DND-41 (cell line): ENCODE measurements at regions not wholly inside any gene's neighbourhood (a gene's known extent, or its start where the extent isn't known, plus 50 kb on each side); places are given as distances from the start of the nearest gene placed in this dataset.

Experiments
- ATAC-seq: fragments of 200-7000 bp; cut with Tn5 transposase; 3 replicates; pipeline ENCODE4 v1.9.1; 2021; ENCODE audit warnings: low read depth; ENCODE audit not compliant: insufficient read depth
- DNase-seq: peaks from one replicate; pipeline ENCODE4 v3.0.0-alpha.2; 2020
- H2AFZ ChIP-seq: 2 replicates; pipeline ENCODE4 v1.6.0; 2012; ENCODE audit warnings: low read depth, low read length
- H3K27ac ChIP-seq: 2 replicates; pipeline ENCODE4 v1.5.1; 2012; ENCODE audit warnings: low read length, inconsistent platforms
- H3K27me3 ChIP-seq: fragments of 200-600 bp; sonication (generic); 2 replicates; pipeline ENCODE4 v1.6.0; 2012; ENCODE audit warnings: low read length, mild to moderate bottlenecking, inconsistent platforms; ENCODE audit not compliant: insufficient read depth, poor library complexity
- H3K36me3 ChIP-seq: 2 replicates; pipeline ENCODE4 v1.5.1; 2012; ENCODE audit warnings: low read length, inconsistent platforms; ENCODE audit not compliant: insufficient read depth
- H3K4me1 ChIP-seq: 2 replicates; pipeline ENCODE4 v1.5.1; 2012; ENCODE audit warnings: mild to moderate bottlenecking, low read length; ENCODE audit not compliant: insufficient read depth
- H3K4me2 ChIP-seq: 2 replicates; pipeline ENCODE4 v1.6.0; 2012; ENCODE audit warnings: mild to moderate bottlenecking, moderate library complexity, low read length, inconsistent platforms; ENCODE audit not compliant: insufficient read depth
- H3K4me3 ChIP-seq, 2 experiments: fragments of 200-600 bp in 1 of 2; shearing (Covaris generic) in 1 of 2; 2 replicates each; pipeline ENCODE4 v1.5.1; 2012 to 2016; ENCODE audit warnings: inconsistent platforms in 2 of 2, low read length in 2 of 2, mild to moderate bottlenecking in 2 of 2, low read depth in 1 of 2, moderate library complexity in 1 of 2
- H3K79me2 ChIP-seq: 2 replicates; pipeline ENCODE4 v1.6.0; 2012; ENCODE audit warnings: low read length, inconsistent platforms; ENCODE audit not compliant: insufficient read depth
- H3K9ac ChIP-seq: 2 replicates; pipeline ENCODE4 v1.6.0; 2012; ENCODE audit warnings: low read depth, mild to moderate bottlenecking, inconsistent platforms, low read length, moderate library complexity
- H3K9me3 ChIP-seq: 2 replicates; pipeline ENCODE4 v1.5.1; 2012; ENCODE audit warnings: low read length, moderate library complexity, mild to moderate bottlenecking, inconsistent platforms; ENCODE audit not compliant: insufficient read depth, severe bottlenecking
- H4K20me1 ChIP-seq: 2 replicates; pipeline ENCODE4 v1.6.0; 2012; ENCODE audit warnings: low read length; ENCODE audit not compliant: insufficient read depth
- EZH2 ChIP-seq: IDR thresholded peaks from 3 replicates; pipeline ENCODE4 v1.6.1; 2012; ENCODE audit warnings: borderline replicate concordance, low read depth, mild to moderate bottlenecking, moderate library complexity, low read length, inconsistent platforms; ENCODE audit not compliant: severe bottlenecking
- TF ChIP-seq, protein P1 (sequence below): IDR thresholded peaks from 2 replicates; pipeline ENCODE4 v1.5.1; 2012; ENCODE audit warnings: borderline replicate concordance, low read length, moderate library complexity, mild to moderate bottlenecking; ENCODE audit not compliant: poor library complexity, severe bottlenecking; ENCODE audit errors: extremely low read depth

DNA sequence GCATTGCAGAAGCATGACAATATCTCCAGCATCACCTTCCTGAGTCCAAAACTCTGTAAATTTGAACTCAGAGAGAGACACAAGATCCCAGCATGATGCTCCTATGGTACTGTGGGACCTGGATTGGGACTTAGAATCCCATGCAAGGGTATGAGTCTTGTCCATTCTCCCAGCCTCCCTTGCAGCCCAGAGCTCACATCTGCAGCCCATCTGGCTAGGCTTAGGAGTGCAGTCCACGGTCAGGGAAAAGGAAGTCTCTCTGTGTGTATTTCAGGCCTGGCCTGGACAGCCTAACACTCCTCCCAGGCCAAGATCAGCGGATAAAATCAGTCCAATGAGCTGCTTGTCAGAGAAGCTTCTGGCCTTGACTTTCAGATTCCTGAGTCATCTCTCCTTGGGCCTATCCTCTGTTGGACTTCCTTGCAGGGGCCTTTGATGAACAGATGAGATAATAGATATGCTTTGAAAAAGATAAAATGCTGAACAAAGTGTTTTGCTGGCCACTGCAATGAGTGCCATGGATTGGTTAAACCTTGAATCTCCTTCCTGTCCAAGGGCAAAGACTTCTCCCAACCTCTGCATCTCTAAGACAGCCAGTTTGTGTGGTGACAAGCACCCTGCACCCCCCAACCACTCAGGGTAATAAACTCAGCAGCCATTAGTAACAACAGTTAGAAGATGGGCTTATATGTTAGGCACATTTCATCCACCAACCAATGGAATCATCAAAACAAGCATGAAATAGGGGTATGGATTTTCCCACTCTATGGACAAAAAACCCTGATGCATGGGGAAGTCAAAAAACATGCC is 412.8 kb upstream of the TBX3 start:
- H2AFZ ChIP-seq = no peak overlapping the region
- H3K27ac ChIP-seq = no peak overlapping the region
- no peak overlapping the region for H3K4me2 ChIP-seq
- no peak overlapping the region for H3K4me3 ChIP-seq
- H4K20me1 ChIP-seq = no peaks in the 10 kb centered on the region
- DNase-seq (no peak), ATAC-seq (no peak)
- H3K36me3 ChIP-seq = no peaks in the 10 kb centered on the region
- H3K79me2 ChIP-seq = no peaks in the 10 kb centered on the region
- H3K9ac ChIP-seq = no peak overlapping the region
- no peaks in the 10 kb centered on the region for H3K9me3 ChIP-seq
- TF ChIP-seq EZH2 = no peak
- TF ChIP-seq, protein P1, sequence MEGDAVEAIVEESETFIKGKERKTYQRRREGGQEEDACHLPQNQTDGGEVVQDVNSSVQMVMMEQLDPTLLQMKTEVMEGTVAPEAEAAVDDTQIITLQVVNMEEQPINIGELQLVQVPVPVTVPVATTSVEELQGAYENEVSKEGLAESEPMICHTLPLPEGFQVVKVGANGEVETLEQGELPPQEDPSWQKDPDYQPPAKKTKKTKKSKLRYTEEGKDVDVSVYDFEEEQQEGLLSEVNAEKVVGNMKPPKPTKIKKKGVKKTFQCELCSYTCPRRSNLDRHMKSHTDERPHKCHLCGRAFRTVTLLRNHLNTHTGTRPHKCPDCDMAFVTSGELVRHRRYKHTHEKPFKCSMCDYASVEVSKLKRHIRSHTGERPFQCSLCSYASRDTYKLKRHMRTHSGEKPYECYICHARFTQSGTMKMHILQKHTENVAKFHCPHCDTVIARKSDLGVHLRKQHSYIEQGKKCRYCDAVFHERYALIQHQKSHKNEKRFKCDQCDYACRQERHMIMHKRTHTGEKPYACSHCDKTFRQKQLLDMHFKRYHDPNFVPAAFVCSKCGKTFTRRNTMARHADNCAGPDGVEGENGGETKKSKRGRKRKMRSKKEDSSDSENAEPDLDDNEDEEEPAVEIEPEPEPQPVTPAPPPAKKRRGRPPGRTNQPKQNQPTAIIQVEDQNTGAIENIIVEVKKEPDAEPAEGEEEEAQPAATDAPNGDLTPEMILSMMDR = no peak
- H3K27me3 ChIP-seq = no peaks in the 10 kb centered on the region
- no peaks in the 10 kb centered on the region for H3K4me1 ChIP-seq

DNA sequence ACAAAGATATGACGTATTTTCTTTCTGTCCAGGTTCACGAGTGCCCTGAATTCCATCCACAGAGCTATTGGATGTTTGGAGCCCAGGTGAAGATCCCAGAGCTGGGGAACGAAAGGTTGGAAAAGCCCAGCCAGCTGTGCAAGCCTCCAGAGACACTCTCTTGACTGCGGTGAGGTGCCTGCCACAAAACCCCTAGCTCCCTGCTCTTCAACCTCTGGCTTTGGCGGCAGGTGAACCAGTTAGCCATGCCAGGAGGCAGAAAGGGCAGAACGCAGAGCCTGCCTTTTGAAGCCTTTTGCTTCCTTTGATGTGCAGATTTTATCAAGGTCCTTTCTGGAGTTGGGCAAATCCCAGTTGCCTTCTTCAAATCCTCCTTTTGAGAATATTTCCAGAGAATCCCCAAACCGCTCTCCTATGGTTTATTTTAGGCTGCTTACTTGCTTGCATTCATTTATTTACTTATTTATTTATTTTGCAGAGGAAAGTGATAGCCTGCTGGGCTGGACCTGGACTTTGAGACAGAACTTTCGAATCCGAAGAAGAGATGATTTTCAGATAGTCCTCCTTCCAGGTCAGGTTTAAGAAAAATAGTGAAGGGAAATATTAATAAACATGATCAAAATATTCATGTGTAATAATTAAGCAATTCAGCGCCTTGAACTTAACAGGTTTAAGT is 411.2 kb upstream of the TBX3 start:
- H3K27ac ChIP-seq = no peak overlapping the region
- no peaks in the 10 kb centered on the region for H3K9me3 ChIP-seq
- no peak overlapping the region for H3K4me3 ChIP-seq
- H3K27me3 ChIP-seq = no peaks in the 10 kb centered on the region
- ATAC-seq (no peak), DNase-seq (no peak)
- H4K20me1 ChIP-seq = no peaks in the 10 kb centered on the region
- H3K36me3 ChIP-seq = no peaks in the 10 kb centered on the region
- H3K4me1 ChIP-seq = no peaks in the 10 kb centered on the region
- no peak overlapping the region for H3K4me2 ChIP-seq
- H2AFZ ChIP-seq = no peak overlapping the region
- H3K79me2 ChIP-seq = no peaks in the 10 kb centered on the region
- H3K9ac ChIP-seq = no peak overlapping the region
- no peak for TF ChIP-seq EZH2

DNA sequence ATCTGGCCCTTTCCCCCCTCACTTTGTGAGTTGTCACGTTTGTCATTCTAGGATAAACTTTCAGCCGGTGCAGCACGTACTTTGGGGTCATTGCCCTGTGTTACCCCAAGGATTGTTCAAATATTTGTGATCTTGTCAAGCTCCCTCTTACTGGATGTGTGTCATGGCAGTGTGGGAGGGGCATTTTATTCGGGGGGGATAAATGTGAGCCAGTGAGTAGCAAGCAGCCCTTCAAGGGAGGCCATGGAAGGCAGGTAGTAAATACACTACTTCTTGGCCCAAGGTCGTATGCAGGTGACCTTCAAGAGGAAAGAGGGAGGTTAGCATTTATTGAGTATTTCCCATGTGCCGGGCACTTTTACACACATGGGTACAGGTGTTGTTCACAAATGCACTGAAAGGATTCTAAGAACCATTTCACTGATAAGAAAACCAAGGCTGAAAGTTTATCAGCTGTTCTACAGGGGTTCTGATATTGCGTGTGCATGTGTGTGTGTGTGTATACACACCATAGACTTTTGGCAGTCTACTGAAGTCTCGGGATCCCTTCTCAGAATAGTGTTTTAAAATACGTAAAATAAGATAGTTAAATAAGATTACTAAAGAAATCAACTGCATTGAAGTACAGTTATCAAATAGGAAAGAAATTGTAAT is 410.3 kb upstream of the TBX3 start:
- no peak overlapping the region for H2AFZ ChIP-seq
- H3K4me1 ChIP-seq = no peaks in the 10 kb centered on the region
- no peaks in the 10 kb centered on the region for H3K27me3 ChIP-seq
- H3K9ac ChIP-seq = no peak overlapping the region
- no peak overlapping the region for H3K4me3 ChIP-seq
- no peaks in the 10 kb centered on the region for H3K79me2 ChIP-seq
- no peak for ATAC-seq
- H3K4me2 ChIP-seq = no peak overlapping the region
- no peaks in the 10 kb centered on the region for H3K9me3 ChIP-seq
- no peak overlapping the region for H3K27ac ChIP-seq
- no peak for TF ChIP-seq EZH2
- TF ChIP-seq, protein P1 = no peak
- DNase-seq = no peak
- H3K36me3 ChIP-seq = no peaks in the 10 kb centered on the region
- no peaks in the 10 kb centered on the region for H4K20me1 ChIP-seq

DNA sequence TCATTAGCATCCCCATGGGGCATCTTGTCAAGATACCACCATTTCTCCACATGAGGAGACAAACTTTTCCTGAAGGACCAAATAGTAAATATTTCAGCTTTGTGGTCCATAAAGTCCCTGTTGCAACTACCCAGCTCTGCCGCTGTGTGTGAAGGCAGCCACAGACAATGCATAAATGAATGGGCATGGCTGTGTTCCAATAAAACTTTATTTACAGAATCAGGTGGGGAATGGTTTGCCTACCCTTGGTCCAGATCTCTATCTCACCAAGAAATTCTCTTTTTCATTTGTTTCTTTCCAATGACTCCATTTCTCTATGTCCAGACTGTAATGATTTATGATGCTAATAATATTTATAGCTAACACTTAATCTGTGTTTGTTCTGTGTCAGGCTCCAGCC is 409.3 kb upstream of the TBX3 start:
- Histone ChIP-seq H4K20me1 (no peaks in the 10 kb centered on the region), H3K9ac (no peak overlapping the region), H3K4me2 (no peak overlapping the region), H3K4me1 (no peaks in the 10 kb centered on the region), H3K79me2 (no peaks in the 10 kb centered on the region), H3K9me3 (no peaks in the 10 kb centered on the region), H3K36me3 (no peaks in the 10 kb centered on the region), H3K4me3 (no peak overlapping the region), H3K27me3 (no peaks in the 10 kb centered on the region), H3K27ac (no peak overlapping the region), H2AFZ (no peak overlapping the region)
- ATAC-seq = no peak
- TF ChIP-seq EZH2 = no peak
- TF ChIP-seq, protein P1 = no peak
- DNase-seq = no peak
